Ovary (tissue), 3 donors: ENCODE measurements at regions not wholly inside any gene's neighbourhood (a gene's known extent, or its start where the extent isn't known, plus 50 kb on each side); places are given as distances from the start of the nearest gene placed in this dataset.

ENCODE experiments used
- CTCF ChIP-seq, 3 donors: fragments of 450-650 bp in 2 of 3; fragments of 200-600 bp in 1 of 3; IDR thresholded peaks; one replicate each; pipeline versions ENCODE4 v1.5.1 to v1.8.0; 2016 to 2022; ENCODE audit warnings: antibody characterized with exemption in 3 of 3, mild to moderate bottlenecking in 1 of 3
- EP300 ChIP-seq: sonication (generic); formaldehyde crosslinking; IDR thresholded peaks from one replicate; pipeline ENCODE4 v1.6.1; 2017; ENCODE audit warnings: antibody characterized with exemption
- POLR2A ChIP-seq: fragments of 450-650 bp; IDR thresholded peaks from one replicate; pipeline ENCODE4 v1.6.1; 2017; ENCODE audit warnings: antibody characterized with exemption, mild to moderate bottlenecking, moderate library complexity
- donor health status: DM: no; HTN: no; CAD: no.

DNA sequence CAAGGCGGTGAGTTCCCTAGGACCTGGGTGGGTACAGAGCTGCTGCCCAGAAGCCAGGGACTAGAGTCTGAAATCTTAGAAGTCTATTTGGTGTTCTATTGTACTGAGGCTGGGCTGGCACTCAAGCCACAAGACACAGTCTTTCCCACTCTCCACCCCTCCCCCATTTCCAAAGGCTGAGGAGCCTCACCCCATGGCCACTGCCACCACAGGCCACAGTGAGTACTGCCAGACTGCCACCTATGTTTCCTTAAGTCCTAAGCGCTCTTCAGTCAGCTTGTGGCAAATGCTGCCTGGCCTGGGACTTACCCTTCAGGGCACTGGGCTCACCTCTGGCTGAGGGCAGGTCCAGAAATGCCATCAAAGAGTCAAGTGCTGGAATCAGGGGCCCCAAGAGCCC is 469.3 kb downstream of the HAO1 start:
- no peak for TF ChIP-seq CTCF (IDR thresholded peaks at IDR 0.05)
- TF ChIP-seq POLR2A, result no peak
- no peak for TF ChIP-seq EP300
